ENCODE measurements at regions not wholly inside any gene's neighbourhood (a gene's known extent, or its start where the extent isn't known, plus 50 kb on each side); places are given as distances from the start of the nearest gene placed in this dataset.

- no peaks in the 10 kb centered on the region for H3K9me3 ChIP-seq (ENCODE audit: severe bottlenecking)
- no peaks in the 10 kb centered on the region for H3K36me3 ChIP-seq
- H3K27me3 ChIP-seq (ENCODE audit: insufficient read depth, low read depth, severe bottlenecking), result no peaks in the 10 kb centered on the region
- H3K27ac ChIP-seq, result no peak overlapping the region
- DNase-seq, result no peak
- H3K4me3 ChIP-seq (ENCODE audit: low read depth, low read length), result no peak overlapping the region
- no peak for TF ChIP-seq CTCF (IDR thresholded peaks at IDR 0.05; ENCODE audit: low read depth, low read length)
These were observed 167.0 kb upstream of the AHI1 start for GRCh38 chr6:135664527-135664926.

DNA sequence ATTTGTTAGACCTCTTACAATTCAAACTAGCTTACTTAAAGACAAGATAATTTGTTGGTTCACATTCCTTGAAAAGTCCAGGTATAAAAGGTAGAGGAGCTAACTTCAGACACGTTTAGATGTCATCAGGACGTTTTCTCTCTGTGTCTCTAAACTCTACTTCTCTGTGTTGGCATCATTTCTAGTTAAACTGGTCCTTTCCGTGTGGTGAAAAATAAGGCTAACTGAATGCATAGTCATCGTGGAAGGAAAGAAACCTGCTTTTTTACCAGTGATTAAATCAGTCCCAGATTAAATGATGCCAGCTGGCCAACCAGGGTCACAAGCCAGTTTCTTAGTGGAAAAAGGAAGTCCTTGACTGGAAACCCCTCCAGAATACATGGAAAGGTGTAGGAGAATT, 168.4 kb upstream of the AHI1 start:
- Histone ChIP-seq H3K27me3 (ENCODE audit: insufficient read depth, low read depth, severe bottlenecking) (no peaks in the 10 kb centered on the region), H3K9me3 (ENCODE audit: severe bottlenecking) (no peaks in the 10 kb centered on the region), H3K36me3 (no peaks in the 10 kb centered on the region), H3K27ac (no peak overlapping the region), H3K4me3 (ENCODE audit: low read depth, low read length) (no peak overlapping the region)
- DNase-seq, result no peak
- TF ChIP-seq CTCF (IDR thresholded peaks at IDR 0.05; ENCODE audit: low read depth, low read length), result no peak

- H3K9me3 ChIP-seq (ENCODE audit: severe bottlenecking), result no peaks in the 10 kb centered on the region
- H3K27me3 ChIP-seq (ENCODE audit: insufficient read depth, low read depth, severe bottlenecking), result no peaks in the 10 kb centered on the region
- no peak overlapping the region for H3K4me3 ChIP-seq (ENCODE audit: low read depth, low read length)
- H3K36me3 ChIP-seq, result no peaks in the 10 kb centered on the region
- no peak overlapping the region for H3K27ac ChIP-seq
- DNase-seq, result no peak
- no peak for TF ChIP-seq CTCF (IDR thresholded peaks at IDR 0.05; ENCODE audit: low read depth, low read length)
These were observed 170.3 kb upstream of the AHI1 start for GRCh38 chr6:135667691-135668455.

GRCh38 chr6:135672256-135672655, 174.7 kb upstream of the AHI1 start:
- Histone ChIP-seq H3K9me3 (ENCODE audit: severe bottlenecking) (no peaks in the 10 kb centered on the region), H3K27ac (no peak overlapping the region), H3K4me3 (ENCODE audit: low read depth, low read length) (no peak overlapping the region), H3K36me3 (no peaks in the 10 kb centered on the region), H3K27me3 (ENCODE audit: insufficient read depth, low read depth, severe bottlenecking) (no peaks in the 10 kb centered on the region)
- DNase-seq, result no peak
- TF ChIP-seq CTCF (IDR thresholded peaks at IDR 0.05; ENCODE audit: low read depth, low read length), result no peak

- no peak overlapping the region for H3K4me3 ChIP-seq (ENCODE audit: low read depth, low read length)
- DNase-seq, result no peak
- H3K27ac ChIP-seq, result no peak overlapping the region
- no peak for TF ChIP-seq CTCF (IDR thresholded peaks at IDR 0.05; ENCODE audit: low read depth, low read length)
- H3K27me3 ChIP-seq (ENCODE audit: insufficient read depth, low read depth, severe bottlenecking), result no peaks in the 10 kb centered on the region
- no peaks in the 10 kb centered on the region for H3K9me3 ChIP-seq (ENCODE audit: severe bottlenecking)
- H3K36me3 ChIP-seq, result no peaks in the 10 kb centered on the region
These were observed 176.2 kb upstream of the AHI1 start for GRCh38 chr6:135673501-135674309.

Measured in WERI-Rb-1 (cell line).